ENCODE measurements at regions not wholly inside any gene's neighbourhood (a gene's known extent, or its start where the extent isn't known, plus 50 kb on each side); places are given as distances from the start of the nearest gene placed in this dataset.

GRCh38 chr10:111481866-111482265 lies 405.0 kb downstream of the ADRA2A start:
- Histone ChIP-seq H3K4me2 (ENCODE audit: low read depth, low read length, poor library complexity, severe bottlenecking) (no peak overlapping the region), H4K20me1 (ENCODE audit: insufficient read depth, low read length, poor library complexity, severe bottlenecking) (no peaks in the 10 kb centered on the region), H2AFZ (ENCODE audit: low read length) (no peak overlapping the region), H3K4me1 (ENCODE audit: insufficient read depth, low read length, poor library complexity, severe bottlenecking) (no peaks in the 10 kb centered on the region), H3F3A (ENCODE audit: low read depth) (no peaks in the 10 kb centered on the region), H3K36me3 (ENCODE audit: insufficient read depth, low read length) (no peaks in the 10 kb centered on the region), H3K9me2 (replicated peaks; ENCODE audit: low read depth, low read length) (no peaks in the 10 kb centered on the region), H3K79me2 (ENCODE audit: insufficient read depth, low read length) (no peaks in the 10 kb centered on the region), H3K4me3 (ENCODE audit: low read length, poor library complexity, severe bottlenecking) (no peak overlapping the region), H3K9me3 (ENCODE audit: insufficient read depth, low read depth, low read length) (no peaks in the 10 kb centered on the region), H3K27me3 (ENCODE audit: insufficient read depth, low read length, poor library complexity, severe bottlenecking) (no peaks in the 10 kb centered on the region), H3K9ac (ENCODE audit: low read depth, low read length, poor library complexity, severe bottlenecking) (no peak overlapping the region)
- TF ChIP-seq, protein P1, sequence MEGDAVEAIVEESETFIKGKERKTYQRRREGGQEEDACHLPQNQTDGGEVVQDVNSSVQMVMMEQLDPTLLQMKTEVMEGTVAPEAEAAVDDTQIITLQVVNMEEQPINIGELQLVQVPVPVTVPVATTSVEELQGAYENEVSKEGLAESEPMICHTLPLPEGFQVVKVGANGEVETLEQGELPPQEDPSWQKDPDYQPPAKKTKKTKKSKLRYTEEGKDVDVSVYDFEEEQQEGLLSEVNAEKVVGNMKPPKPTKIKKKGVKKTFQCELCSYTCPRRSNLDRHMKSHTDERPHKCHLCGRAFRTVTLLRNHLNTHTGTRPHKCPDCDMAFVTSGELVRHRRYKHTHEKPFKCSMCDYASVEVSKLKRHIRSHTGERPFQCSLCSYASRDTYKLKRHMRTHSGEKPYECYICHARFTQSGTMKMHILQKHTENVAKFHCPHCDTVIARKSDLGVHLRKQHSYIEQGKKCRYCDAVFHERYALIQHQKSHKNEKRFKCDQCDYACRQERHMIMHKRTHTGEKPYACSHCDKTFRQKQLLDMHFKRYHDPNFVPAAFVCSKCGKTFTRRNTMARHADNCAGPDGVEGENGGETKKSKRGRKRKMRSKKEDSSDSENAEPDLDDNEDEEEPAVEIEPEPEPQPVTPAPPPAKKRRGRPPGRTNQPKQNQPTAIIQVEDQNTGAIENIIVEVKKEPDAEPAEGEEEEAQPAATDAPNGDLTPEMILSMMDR (conservative IDR thresholded peaks at IDR 0.05; ENCODE audit: low read length): no peak
- no peak for TF ChIP-seq EZH2phosphoT487 (IDR thresholded peaks at IDR 0.05; ENCODE audit: borderline replicate concordance)

- Histone ChIP-seq H3F3A (ENCODE audit: low read depth) (no peaks in the 10 kb centered on the region), H3K9me2 (replicated peaks; ENCODE audit: low read depth, low read length) (no peaks in the 10 kb centered on the region), H3K4me1 (ENCODE audit: insufficient read depth, low read length, poor library complexity, severe bottlenecking) (no peaks in the 10 kb centered on the region), H3K27me3 (ENCODE audit: insufficient read depth, low read length, poor library complexity, severe bottlenecking) (no peaks in the 10 kb centered on the region), H2AFZ (ENCODE audit: low read length) (no peak overlapping the region), H3K9ac (ENCODE audit: low read depth, low read length, poor library complexity, severe bottlenecking) (no peak overlapping the region), H4K20me1 (ENCODE audit: insufficient read depth, low read length, poor library complexity, severe bottlenecking) (no peaks in the 10 kb centered on the region), H3K4me3 (ENCODE audit: low read length, poor library complexity, severe bottlenecking) (no peak overlapping the region), H3K9me3 (ENCODE audit: insufficient read depth, low read depth, low read length) (peaks cover 2% of the 10 kb centered on the region; the same call in 1 of the 2 replicates), H3K4me2 (ENCODE audit: low read depth, low read length, poor library complexity, severe bottlenecking) (no peak overlapping the region), H3K36me3 (ENCODE audit: insufficient read depth, low read length) (no peaks in the 10 kb centered on the region), H3K79me2 (ENCODE audit: insufficient read depth, low read length) (no peaks in the 10 kb centered on the region)
- no peak for TF ChIP-seq EZH2phosphoT487 (IDR thresholded peaks at IDR 0.05; ENCODE audit: borderline replicate concordance)
- TF ChIP-seq, protein P1 (conservative IDR thresholded peaks at IDR 0.05; ENCODE audit: low read length): no peak
Measured at GRCh38 chr10:111482621-111483216, 405.9 kb downstream of the ADRA2A start.

GRCh38 chr10:111485767-111486166 lies 408.9 kb downstream of the ADRA2A start:
- peaks cover 10% of the 10 kb centered on the region; the same call in 1 of the 2 replicates for H3K9me3 ChIP-seq (ENCODE audit: insufficient read depth, low read depth, low read length)
- no peaks in the 10 kb centered on the region for H3K27me3 ChIP-seq (ENCODE audit: insufficient read depth, low read length, poor library complexity, severe bottlenecking)
- no peak for TF ChIP-seq EZH2phosphoT487 (IDR thresholded peaks at IDR 0.05; ENCODE audit: borderline replicate concordance)
- TF ChIP-seq, protein P1 (conservative IDR thresholded peaks at IDR 0.05; ENCODE audit: low read length): no peak
- H3K9me2 ChIP-seq (replicated peaks; ENCODE audit: low read depth, low read length): no peaks in the 10 kb centered on the region
- H4K20me1 ChIP-seq (ENCODE audit: insufficient read depth, low read length, poor library complexity, severe bottlenecking): no peaks in the 10 kb centered on the region
- no peak overlapping the region for H2AFZ ChIP-seq (ENCODE audit: low read length)
- no peaks in the 10 kb centered on the region for H3K79me2 ChIP-seq (ENCODE audit: insufficient read depth, low read length)
- H3K4me1 ChIP-seq (ENCODE audit: insufficient read depth, low read length, poor library complexity, severe bottlenecking): no peaks in the 10 kb centered on the region
- H3K9ac ChIP-seq (ENCODE audit: low read depth, low read length, poor library complexity, severe bottlenecking): no peak overlapping the region
- H3K36me3 ChIP-seq (ENCODE audit: insufficient read depth, low read length): no peaks in the 10 kb centered on the region
- H3K4me3 ChIP-seq (ENCODE audit: low read length, poor library complexity, severe bottlenecking): no peak overlapping the region
- no peaks in the 10 kb centered on the region for H3F3A ChIP-seq (ENCODE audit: low read depth)
- no peak overlapping the region for H3K4me2 ChIP-seq (ENCODE audit: low read depth, low read length, poor library complexity, severe bottlenecking)

All from Loucy (cell line).